Calu3 (cell line): ENCODE measurements at regions not wholly inside any gene's neighbourhood (a gene's known extent, or its start where the extent isn't known, plus 50 kb on each side); places are given as distances from the start of the nearest gene placed in this dataset.
"Not testable (repeated sequence)": the region's sequence is repeated elsewhere in the genome, so short reads cannot be mapped to it uniquely, and the experiment has no call there.

Source experiments
- BruUV-seq: library from RNA; stranded (reverse); fragments of 400-500 nt; replicated peaks from 2 replicates; lab custom pipeline; 2021; lab: Mats Ljungman, UMichigan
- CTCF ChIA-PET: fragments of 300-600 bp; sonication (Branson Sonifier 250); formaldehyde crosslinking; loops from one replicate; lab custom pipeline; 2022; ENCODE audit warnings: antibody characterized with exemption; lab: Charles Lee
- DNase-seq: peaks from one replicate; pipeline ENCODE4 v3.0.0; 2022
- H3K27ac Mint-ChIP-seq: one replicate; pipeline ENCODE4 v1.8.0; 2022; ENCODE audit warnings: mixed read lengths; ENCODE audit not compliant: unreplicated experiment
- H3K27me3 Mint-ChIP-seq: one replicate; pipeline ENCODE4 v1.8.0; 2022; ENCODE audit warnings: mixed read lengths; ENCODE audit not compliant: unreplicated experiment
- H3K36me3 Mint-ChIP-seq: one replicate; pipeline ENCODE4 v1.8.0; 2022; ENCODE audit warnings: mild to moderate bottlenecking, moderate library complexity, mixed read lengths; ENCODE audit not compliant: insufficient read depth, unreplicated experiment
- H3K4me1 Mint-ChIP-seq: one replicate; pipeline ENCODE4 v1.8.0; 2022; ENCODE audit warnings: mild to moderate bottlenecking, low read depth, mixed read lengths; ENCODE audit not compliant: unreplicated experiment
- H3K4me3 Mint-ChIP-seq: one replicate; pipeline ENCODE4 v1.8.0; 2022; ENCODE audit warnings: mild to moderate bottlenecking, low read depth, moderate library complexity, mixed read lengths; ENCODE audit not compliant: unreplicated experiment
- H3K9me3 Mint-ChIP-seq: one replicate; pipeline ENCODE4 v1.8.0; 2022; ENCODE audit warnings: low read depth, mixed read lengths; ENCODE audit not compliant: unreplicated experiment
- CTCF ChIP-seq: fragments of 200-600 bp; IDR thresholded peaks from one replicate; pipeline ENCODE4 v1.8.0; 2022; ENCODE audit warnings: antibody characterized with exemption; ENCODE audit not compliant: unreplicated experiment
- intact Hi-C: fragments of 100-400 bp; cut with micrococcal nuclease; formaldehyde crosslinking; loops from one replicate; pipeline ENCODE4 v1.10.0; 2022; ENCODE audit not compliant: unreplicated experiment

DNA sequence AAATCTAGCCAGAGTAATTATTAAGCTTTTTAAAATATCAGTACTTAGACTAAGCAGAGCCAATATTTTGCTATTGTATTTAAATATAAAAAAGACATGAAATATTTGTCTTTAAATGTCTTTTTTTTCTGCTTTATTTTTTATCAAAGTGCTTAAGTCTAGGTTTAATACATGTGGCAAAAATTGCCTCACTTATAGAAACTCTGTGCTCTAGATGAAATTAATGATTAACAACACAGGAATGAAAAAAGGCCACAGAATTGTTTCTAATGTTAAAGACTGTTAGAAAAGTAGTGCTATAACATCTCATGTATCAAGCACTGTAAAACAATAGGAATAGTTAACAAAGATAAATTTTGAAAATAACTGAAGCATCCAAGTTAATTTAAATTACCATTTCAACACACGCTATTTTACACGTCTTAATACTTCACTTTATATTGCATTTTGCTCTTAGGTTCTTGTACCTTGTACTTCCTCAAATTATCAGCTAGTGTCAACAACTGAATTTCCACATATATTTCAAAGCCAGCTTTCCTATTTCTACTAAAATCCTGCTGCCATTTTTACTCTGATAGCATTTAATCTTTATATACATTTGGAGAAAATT is 1515.1 kb downstream of the HACE1 start:
- H3K9me3 Mint-ChIP-seq: no peaks in the 10 kb centered on the region
- H3K36me3 Mint-ChIP-seq: no peaks in the 10 kb centered on the region
- no peak overlapping the region for H3K27ac Mint-ChIP-seq
- no peak overlapping the region for H3K4me3 Mint-ChIP-seq
- BruUV-seq: no TSS peak
- TF ChIP-seq CTCF: no peak
- intact Hi-C loops: loop anchor here (5.0 to 10.0 kb wide), 2 partner anchors 72 to 330 kb away; no protein-coding TSS in a partner anchor
- no peaks in the 10 kb centered on the region for H3K27me3 Mint-ChIP-seq
- DNase-seq: no peak
- CTCF ChIA-PET: no interaction called here
- H3K4me1 Mint-ChIP-seq: no peaks in the 10 kb centered on the region

- Mint-ChIP-seq H3K4me1 (no peaks in the 10 kb centered on the region), H3K4me3 (no peak overlapping the region), H3K27me3 (no peaks in the 10 kb centered on the region), H3K36me3 (no peaks in the 10 kb centered on the region), H3K27ac (no peak overlapping the region), H3K9me3 (no peaks in the 10 kb centered on the region)
- no TSS peak for BruUV-seq
- DNase-seq: no peak
- intact Hi-C loops: no loop called here
- TF ChIP-seq CTCF: no peak
- CTCF ChIA-PET: no interaction called here
Measured at GRCh38 chr6:103335412-103335811, 1524.3 kb downstream of the HACE1 start.

GRCh38 chr6:103326760-103327757 is 1532.7 kb downstream of the HACE1 start:
- intact Hi-C loops: no loop called here
- Mint-ChIP-seq H3K27ac (no peak overlapping the region), H3K36me3 (no peaks in the 10 kb centered on the region), H3K4me3 (no peak overlapping the region), H3K4me1 (no peaks in the 10 kb centered on the region), H3K9me3 (peaks cover 5% of the 10 kb centered on the region), H3K27me3 (no peaks in the 10 kb centered on the region)
- no peak for DNase-seq
- BruUV-seq: no TSS peak
- CTCF ChIA-PET: no interaction called here
- no peak for TF ChIP-seq CTCF

DNA sequence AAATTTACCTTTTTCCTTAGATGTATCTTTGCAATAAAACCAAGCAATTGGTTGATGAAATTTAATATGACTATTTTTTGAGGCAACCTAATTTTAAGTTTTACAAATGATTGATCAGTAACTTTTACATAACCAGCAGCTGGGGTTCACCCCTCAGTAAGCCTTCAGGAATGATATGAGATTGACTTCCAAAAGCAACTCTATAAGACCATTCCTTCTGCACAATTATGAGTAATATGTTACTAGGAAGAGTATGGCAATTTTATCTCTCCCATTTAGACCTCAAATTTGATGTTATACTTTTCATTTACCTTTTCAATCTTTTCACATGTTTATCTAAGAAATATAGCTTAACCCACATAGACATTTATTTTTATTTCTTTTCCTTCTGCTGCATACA is 1546.3 kb downstream of the HACE1 start:
- CTCF ChIA-PET: no interaction called here
- intact Hi-C loops: no loop called here
- H3K27me3 Mint-ChIP-seq: no peaks in the 10 kb centered on the region

GRCh38 chr6:103294376-103294775 is 1565.3 kb downstream of the HACE1 start:
- DNase-seq, CTCF ChIA-PET, H3K9me3 Mint-ChIP-seq, H3K4me1 Mint-ChIP-seq, intact Hi-C loops, H3K27me3 Mint-ChIP-seq, H3K36me3 Mint-ChIP-seq, H3K27ac Mint-ChIP-seq, BruUV-seq, H3K4me3 Mint-ChIP-seq: not testable (repeated sequence)

More for the DNA sequence above, 1546.3 kb downstream of the HACE1 start:
- TF ChIP-seq CTCF: no peak
- H3K27ac Mint-ChIP-seq: no peak overlapping the region
- H3K9me3 Mint-ChIP-seq: peaks cover 2% of the 10 kb centered on the region
- H3K4me1 Mint-ChIP-seq: no peaks in the 10 kb centered on the region
- no peak overlapping the region for H3K4me3 Mint-ChIP-seq
- no peaks in the 10 kb centered on the region for H3K36me3 Mint-ChIP-seq
- no TSS peak for BruUV-seq
- DNase-seq: no peak
